ENCODE measurements at regions not wholly inside any gene's neighbourhood (a gene's known extent, or its start where the extent isn't known, plus 50 kb on each side); places are given as distances from the start of the nearest gene placed in this dataset.
A peak's percentile ranks its signal among the peaks of the same experiment; 100 is the strongest.

- Histone ChIP-seq H3K36me3 (ENCODE audit: control insufficient read depth in 2 of 2, insufficient read depth in 1 of 2, low read length in 2 of 2) (no peaks in the 10 kb centered on the region), H3K4me3 (ENCODE audit: low read depth, low read length) (peak overlapping the region; percentile 48), H3K9me3 (ENCODE audit: control insufficient read depth, insufficient read depth, low read depth, low read length) (no peaks in the 10 kb centered on the region), H3K4me1 (ENCODE audit: control insufficient read depth, insufficient read depth, low read length) (no peaks in the 10 kb centered on the region), H3K27ac (ENCODE audit: extremely low read depth, low read depth, low read length) (no peak overlapping the region)
- ChIA-PET CTCF (interaction anchor here (0.6 to 3.2 kb wide), 31 partner anchors 8 to 1663 kb away, joined by 3 to 33 read pairs (median 3); no protein-coding TSS in a partner anchor), POLR2A (no interaction called here)
- TF ChIP-seq, protein P1, sequence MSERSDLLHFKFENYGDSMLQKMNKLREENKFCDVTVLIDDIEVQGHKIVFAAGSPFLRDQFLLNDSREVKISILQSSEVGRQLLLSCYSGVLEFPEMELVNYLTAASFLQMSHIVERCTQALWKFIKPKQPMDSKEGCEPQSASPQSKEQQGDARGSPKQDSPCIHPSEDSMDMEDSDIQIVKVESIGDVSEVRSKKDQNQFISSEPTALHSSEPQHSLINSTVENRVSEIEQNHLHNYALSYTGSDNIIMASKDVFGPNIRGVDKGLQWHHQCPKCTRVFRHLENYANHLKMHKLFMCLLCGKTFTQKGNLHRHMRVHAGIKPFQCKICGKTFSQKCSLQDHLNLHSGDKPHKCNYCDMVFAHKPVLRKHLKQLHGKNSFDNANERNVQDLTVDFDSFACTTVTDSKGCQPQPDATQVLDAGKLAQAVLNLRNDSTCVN (tag by site-specific recombination; optimal IDR thresholded peaks at IDR 0.05), result peak; percentile 28
- TF ChIP-seq ZNF391 (tag by site-specific recombination; IDR thresholded peaks at IDR 0.05; ENCODE audit: borderline replicate concordance, low read depth), result 0 out of 2 replicates have a peak, but pooled peaks have one; percentile 42
- peak; percentile 63 for TF ChIP-seq ZNF654 (tag by site-specific recombination; IDR thresholded peaks at IDR 0.05; ENCODE audit: low read depth)
- no peak for TF ChIP-seq GLI4 (tag by site-specific recombination; IDR thresholded peaks at IDR 0.05)
- peak; percentile 94; the same call in 1 of the 2 replicates for TF ChIP-seq ZNF560 (tag by site-specific recombination; IDR thresholded peaks at IDR 0.05; ENCODE audit: borderline replicate concordance)
- no peak for TF ChIP-seq ZNF146 (tag by site-specific recombination; IDR thresholded peaks at IDR 0.05)
- peak; percentile 92 for TF ChIP-seq CTCF (tag by site-specific recombination; IDR thresholded peaks at IDR 0.05)
- TF ChIP-seq ZNF426 (tag by site-specific recombination; IDR thresholded peaks at IDR 0.05), result no peak
- TF ChIP-seq ZIC2 (tag by site-specific recombination; IDR thresholded peaks at IDR 0.05), result peak; percentile 82
- TF ChIP-seq ZNF768 (tag by site-specific recombination; IDR thresholded peaks at IDR 0.05), result no peak
- no peak for TF ChIP-seq ZBTB21 (tag by site-specific recombination; IDR thresholded peaks at IDR 0.05)
- no peak for TF ChIP-seq ZNF19 (tag by site-specific recombination; IDR thresholded peaks at IDR 0.05; ENCODE audit: low read depth)
- no peak for TF ChIP-seq SP7 (tag by site-specific recombination; IDR thresholded peaks at IDR 0.05)
- peak; percentile 58; the same call in 1 of the 2 replicates for TF ChIP-seq ZNF2 (tag by site-specific recombination; IDR thresholded peaks at IDR 0.05)
- TF ChIP-seq, protein P2, sequence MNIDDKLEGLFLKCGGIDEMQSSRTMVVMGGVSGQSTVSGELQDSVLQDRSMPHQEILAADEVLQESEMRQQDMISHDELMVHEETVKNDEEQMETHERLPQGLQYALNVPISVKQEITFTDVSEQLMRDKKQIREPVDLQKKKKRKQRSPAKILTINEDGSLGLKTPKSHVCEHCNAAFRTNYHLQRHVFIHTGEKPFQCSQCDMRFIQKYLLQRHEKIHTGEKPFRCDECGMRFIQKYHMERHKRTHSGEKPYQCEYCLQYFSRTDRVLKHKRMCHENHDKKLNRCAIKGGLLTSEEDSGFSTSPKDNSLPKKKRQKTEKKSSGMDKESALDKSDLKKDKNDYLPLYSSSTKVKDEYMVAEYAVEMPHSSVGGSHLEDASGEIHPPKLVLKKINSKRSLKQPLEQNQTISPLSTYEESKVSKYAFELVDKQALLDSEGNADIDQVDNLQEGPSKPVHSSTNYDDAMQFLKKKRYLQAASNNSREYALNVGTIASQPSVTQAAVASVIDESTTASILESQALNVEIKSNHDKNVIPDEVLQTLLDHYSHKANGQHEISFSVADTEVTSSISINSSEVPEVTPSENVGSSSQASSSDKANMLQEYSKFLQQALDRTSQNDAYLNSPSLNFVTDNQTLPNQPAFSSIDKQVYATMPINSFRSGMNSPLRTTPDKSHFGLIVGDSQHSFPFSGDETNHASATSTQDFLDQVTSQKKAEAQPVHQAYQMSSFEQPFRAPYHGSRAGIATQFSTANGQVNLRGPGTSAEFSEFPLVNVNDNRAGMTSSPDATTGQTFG (tag by site-specific recombination; IDR thresholded peaks at IDR 0.05; ENCODE audit: borderline replicate concordance), result no peak
- no peak for TF ChIP-seq ZNF747 (tag by site-specific recombination; IDR thresholded peaks at IDR 0.05)
- TF ChIP-seq, protein P3, sequence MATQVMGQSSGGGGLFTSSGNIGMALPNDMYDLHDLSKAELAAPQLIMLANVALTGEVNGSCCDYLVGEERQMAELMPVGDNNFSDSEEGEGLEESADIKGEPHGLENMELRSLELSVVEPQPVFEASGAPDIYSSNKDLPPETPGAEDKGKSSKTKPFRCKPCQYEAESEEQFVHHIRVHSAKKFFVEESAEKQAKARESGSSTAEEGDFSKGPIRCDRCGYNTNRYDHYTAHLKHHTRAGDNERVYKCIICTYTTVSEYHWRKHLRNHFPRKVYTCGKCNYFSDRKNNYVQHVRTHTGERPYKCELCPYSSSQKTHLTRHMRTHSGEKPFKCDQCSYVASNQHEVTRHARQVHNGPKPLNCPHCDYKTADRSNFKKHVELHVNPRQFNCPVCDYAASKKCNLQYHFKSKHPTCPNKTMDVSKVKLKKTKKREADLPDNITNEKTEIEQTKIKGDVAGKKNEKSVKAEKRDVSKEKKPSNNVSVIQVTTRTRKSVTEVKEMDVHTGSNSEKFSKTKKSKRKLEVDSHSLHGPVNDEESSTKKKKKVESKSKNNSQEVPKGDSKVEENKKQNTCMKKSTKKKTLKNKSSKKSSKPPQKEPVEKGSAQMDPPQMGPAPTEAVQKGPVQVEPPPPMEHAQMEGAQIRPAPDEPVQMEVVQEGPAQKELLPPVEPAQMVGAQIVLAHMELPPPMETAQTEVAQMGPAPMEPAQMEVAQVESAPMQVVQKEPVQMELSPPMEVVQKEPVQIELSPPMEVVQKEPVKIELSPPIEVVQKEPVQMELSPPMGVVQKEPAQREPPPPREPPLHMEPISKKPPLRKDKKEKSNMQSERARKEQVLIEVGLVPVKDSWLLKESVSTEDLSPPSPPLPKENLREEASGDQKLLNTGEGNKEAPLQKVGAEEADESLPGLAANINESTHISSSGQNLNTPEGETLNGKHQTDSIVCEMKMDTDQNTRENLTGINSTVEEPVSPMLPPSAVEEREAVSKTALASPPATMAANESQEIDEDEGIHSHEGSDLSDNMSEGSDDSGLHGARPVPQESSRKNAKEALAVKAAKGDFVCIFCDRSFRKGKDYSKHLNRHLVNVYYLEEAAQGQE (tag by site-specific recombination; IDR thresholded peaks at IDR 0.05), result peak; percentile 33; the same call in 1 of the 2 replicates
- TF ChIP-seq FEZF1 (tag by site-specific recombination; IDR thresholded peaks at IDR 0.05), result no peak
- TF ChIP-seq, protein P4, sequence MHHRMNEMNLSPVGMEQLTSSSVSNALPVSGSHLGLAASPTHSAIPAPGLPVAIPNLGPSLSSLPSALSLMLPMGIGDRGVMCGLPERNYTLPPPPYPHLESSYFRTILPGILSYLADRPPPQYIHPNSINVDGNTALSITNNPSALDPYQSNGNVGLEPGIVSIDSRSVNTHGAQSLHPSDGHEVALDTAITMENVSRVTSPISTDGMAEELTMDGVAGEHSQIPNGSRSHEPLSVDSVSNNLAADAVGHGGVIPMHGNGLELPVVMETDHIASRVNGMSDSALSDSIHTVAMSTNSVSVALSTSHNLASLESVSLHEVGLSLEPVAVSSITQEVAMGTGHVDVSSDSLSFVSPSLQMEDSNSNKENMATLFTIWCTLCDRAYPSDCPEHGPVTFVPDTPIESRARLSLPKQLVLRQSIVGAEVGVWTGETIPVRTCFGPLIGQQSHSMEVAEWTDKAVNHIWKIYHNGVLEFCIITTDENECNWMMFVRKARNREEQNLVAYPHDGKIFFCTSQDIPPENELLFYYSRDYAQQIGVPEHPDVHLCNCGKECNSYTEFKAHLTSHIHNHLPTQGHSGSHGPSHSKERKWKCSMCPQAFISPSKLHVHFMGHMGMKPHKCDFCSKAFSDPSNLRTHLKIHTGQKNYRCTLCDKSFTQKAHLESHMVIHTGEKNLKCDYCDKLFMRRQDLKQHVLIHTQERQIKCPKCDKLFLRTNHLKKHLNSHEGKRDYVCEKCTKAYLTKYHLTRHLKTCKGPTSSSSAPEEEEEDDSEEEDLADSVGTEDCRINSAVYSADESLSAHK (tag by site-specific recombination; IDR thresholded peaks at IDR 0.05), result no peak
- TF ChIP-seq ZBTB17 (tag by site-specific recombination; IDR thresholded peaks at IDR 0.05), result peak; percentile 27; the same call in 1 of the 2 replicates
- no peak for TF ChIP-seq ZNF677 (tag by site-specific recombination; IDR thresholded peaks at IDR 0.05)
- no peak for TF ChIP-seq SP2 (tag by site-specific recombination; IDR thresholded peaks at IDR 0.05)
- TF ChIP-seq ZNF423 (tag by site-specific recombination; IDR thresholded peaks at IDR 0.05), result 0 out of 2 replicates have a peak, but pooled peaks have one; percentile 24
- no peak for TF ChIP-seq ZNF239 (tag by site-specific recombination; IDR thresholded peaks at IDR 0.05)
These were observed 55.8 kb upstream of the VRK1 start for GRCh38 chr14:96741151-96741977.
